Neural cell (in vitro differentiated cells): ENCODE measurements at regions not wholly inside any gene's neighbourhood (a gene's known extent, or its start where the extent isn't known, plus 50 kb on each side); places are given as distances from the start of the nearest gene placed in this dataset.

Experiments
- EP300 ChIP-seq: fragments of 450-650 bp; conservative IDR thresholded peaks from 2 replicates; pipeline ENCODE4 v1.6.1; 2014; ENCODE audit warnings: antibody characterized with exemption, mild to moderate bottlenecking, moderate library complexity; ENCODE audit not compliant: poor library complexity, severe bottlenecking
- EZH2 ChIP-seq: fragments of 200-600, 300-800 bp; shearing (Covaris generic), sonication (generic); IDR thresholded peaks from 2 replicates; pipeline ENCODE4 v1.6.1; 2014; ENCODE audit warnings: antibody characterized with exemption, low read length, borderline replicate concordance, mild to moderate bottlenecking; ENCODE audit not compliant: insufficient read depth, poor library complexity, severe bottlenecking
- TF ChIP-seq, protein P1 (sequence below): fragments of 450-650 bp; IDR thresholded peaks from 2 replicates; pipeline ENCODE4 v1.5.1; 2014; ENCODE audit warnings: antibody characterized with exemption, mild to moderate bottlenecking, moderate library complexity; ENCODE audit not compliant: poor library complexity, severe bottlenecking

- TF ChIP-seq EP300 = no peak
- no peak for TF ChIP-seq EZH2
- TF ChIP-seq, protein P1, sequence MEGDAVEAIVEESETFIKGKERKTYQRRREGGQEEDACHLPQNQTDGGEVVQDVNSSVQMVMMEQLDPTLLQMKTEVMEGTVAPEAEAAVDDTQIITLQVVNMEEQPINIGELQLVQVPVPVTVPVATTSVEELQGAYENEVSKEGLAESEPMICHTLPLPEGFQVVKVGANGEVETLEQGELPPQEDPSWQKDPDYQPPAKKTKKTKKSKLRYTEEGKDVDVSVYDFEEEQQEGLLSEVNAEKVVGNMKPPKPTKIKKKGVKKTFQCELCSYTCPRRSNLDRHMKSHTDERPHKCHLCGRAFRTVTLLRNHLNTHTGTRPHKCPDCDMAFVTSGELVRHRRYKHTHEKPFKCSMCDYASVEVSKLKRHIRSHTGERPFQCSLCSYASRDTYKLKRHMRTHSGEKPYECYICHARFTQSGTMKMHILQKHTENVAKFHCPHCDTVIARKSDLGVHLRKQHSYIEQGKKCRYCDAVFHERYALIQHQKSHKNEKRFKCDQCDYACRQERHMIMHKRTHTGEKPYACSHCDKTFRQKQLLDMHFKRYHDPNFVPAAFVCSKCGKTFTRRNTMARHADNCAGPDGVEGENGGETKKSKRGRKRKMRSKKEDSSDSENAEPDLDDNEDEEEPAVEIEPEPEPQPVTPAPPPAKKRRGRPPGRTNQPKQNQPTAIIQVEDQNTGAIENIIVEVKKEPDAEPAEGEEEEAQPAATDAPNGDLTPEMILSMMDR = no peak
Observed at GRCh38 chr5:174273325-174273724, 227.8 kb downstream of the NSG2 start.
